HG02642 (cell line): ENCODE measurements at regions not wholly inside any gene's neighbourhood (a gene's known extent, or its start where the extent isn't known, plus 50 kb on each side); places are given as distances from the start of the nearest gene placed in this dataset.
"Not testable (repeated sequence)": the region's sequence is repeated elsewhere in the genome, so short reads cannot be mapped to it uniquely, and the experiment has no call there.

Experiments
- ATAC-seq: cut with Tn5 transposase; IDR thresholded peaks from one replicate; pipeline ENCODE4 v1.9.1; 2021; ENCODE audit warnings: mild to moderate bottlenecking; ENCODE audit not compliant: unreplicated experiment, poor library complexity

- ATAC-seq: no peak
These were observed 259.1 kb upstream of the CDH12 start for GRCh38 chr5:23112237-23112636.

DNA sequence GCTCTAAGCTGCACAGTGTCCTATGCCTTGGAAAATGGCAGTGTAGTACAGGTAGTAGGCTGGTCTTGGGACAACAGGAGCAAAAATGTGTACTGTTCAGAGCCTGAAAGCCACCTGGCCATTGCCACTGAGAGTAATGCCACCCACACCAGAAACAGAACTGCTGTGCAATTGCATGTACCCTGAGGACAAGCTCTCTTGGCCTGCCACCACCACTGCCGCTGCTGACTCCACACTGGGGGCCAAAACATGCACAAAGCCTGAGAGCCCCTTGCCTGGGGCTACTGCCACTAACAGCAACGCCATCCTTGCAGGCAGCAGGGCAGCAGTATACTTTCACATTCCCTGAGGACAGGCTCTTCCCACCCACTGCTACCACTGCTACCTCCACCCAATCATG lies 251.9 kb upstream of the CDH12 start:
- ATAC-seq: no peak

GRCh38 chr5:23103566-23103965 lies 250.4 kb upstream of the CDH12 start:
- no peak for ATAC-seq

- not testable (repeated sequence) for ATAC-seq
These were observed 242.3 kb upstream of the CDH12 start for GRCh38 chr5:23095418-23095817.

DNA sequence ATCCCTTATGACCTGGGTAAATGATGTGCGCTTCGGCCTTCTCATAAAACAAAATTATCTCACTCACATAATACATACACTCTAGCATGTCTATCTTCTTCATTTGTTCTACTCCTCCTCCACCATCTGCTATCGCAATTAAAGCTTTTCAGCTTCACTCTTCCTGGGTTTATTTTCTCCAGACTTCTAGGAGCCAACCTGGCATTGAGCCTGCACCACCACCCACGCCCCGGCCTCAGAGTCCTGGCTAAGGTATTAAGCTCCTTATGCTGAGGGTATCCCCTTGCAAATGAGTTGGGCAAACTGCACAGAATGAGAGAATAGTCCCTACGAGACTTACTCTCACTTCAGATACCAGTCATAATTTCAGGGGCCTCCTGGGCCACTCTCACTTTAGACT lies 236.1 kb upstream of the CDH12 start:
- no peak for ATAC-seq

DNA sequence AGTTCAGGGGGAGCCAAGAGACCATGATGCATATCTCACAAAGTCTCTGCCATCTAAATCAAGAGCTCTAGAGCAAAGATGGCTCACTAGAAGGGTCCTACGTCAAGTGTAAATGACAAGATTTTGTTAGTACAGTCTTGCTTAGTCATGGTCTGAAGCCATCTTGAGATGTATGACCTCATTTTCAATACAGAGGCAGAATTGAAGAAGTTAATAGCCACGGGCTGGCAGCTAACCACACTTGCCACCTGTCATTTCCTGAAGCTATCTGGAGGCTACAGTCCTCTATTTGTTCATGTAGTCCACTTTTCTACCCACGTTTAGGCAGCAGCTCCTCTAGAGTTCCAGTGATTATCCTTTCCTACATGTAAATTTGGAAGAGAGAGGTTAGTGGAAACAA lies 231.7 kb upstream of the CDH12 start:
- no peak for ATAC-seq

- no peak for ATAC-seq
These were observed 219.0 kb upstream of the CDH12 start for GRCh38 chr5:23072179-23072578.

GRCh38 chr5:23071682-23072081 lies 218.5 kb upstream of the CDH12 start:
- ATAC-seq: no peak

- no peak for ATAC-seq
These were observed 211.6 kb upstream of the CDH12 start for GRCh38 chr5:23064710-23065109.

GRCh38 chr5:23053846-23054245 lies 200.7 kb upstream of the CDH12 start:
- ATAC-seq: no peak

DNA sequence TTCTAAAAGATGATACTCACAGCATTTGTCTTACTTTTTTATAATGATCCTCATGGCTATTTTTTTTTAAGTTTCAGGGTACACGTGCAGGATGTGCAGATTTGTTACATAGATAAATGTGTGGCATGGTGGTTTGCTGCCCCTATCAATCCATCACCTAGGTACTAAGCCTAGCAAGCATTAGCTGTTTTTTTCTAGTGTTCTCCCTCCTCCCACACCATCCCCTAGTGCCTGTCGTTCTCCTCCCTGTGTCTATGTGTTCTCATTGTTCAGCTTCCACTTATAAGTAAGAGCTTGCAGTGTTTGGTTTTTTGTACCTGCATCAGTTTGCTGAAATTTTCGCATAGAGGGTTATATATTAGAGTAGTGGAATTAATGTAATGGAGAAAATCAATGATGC lies 189.1 kb upstream of the CDH12 start:
- ATAC-seq: no peak

DNA sequence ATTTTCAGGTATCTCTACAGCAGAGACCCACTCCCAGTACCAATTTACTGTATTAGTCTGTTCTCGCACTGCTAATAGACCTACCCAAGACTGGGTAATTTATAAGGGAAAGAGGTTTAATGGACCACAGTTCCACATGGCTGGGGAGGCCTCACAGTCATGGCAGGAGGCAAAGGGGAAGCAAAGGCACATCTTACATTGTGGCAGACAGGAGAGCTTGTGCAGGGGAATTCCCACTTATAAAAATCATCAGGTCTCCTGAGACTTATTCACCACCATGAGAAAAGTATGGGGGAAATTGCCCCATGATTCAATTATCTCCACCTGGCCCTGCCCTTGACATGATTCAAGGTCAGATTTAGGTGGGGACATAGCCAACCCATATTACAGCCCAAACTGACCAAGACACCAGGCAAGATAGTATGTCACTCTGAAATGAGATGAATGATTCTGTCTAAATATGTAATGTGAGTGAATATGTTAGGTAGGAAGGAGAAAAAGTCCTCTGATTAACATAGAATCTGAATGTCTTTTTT lies 182.5 kb upstream of the CDH12 start:
- no peak for ATAC-seq

DNA sequence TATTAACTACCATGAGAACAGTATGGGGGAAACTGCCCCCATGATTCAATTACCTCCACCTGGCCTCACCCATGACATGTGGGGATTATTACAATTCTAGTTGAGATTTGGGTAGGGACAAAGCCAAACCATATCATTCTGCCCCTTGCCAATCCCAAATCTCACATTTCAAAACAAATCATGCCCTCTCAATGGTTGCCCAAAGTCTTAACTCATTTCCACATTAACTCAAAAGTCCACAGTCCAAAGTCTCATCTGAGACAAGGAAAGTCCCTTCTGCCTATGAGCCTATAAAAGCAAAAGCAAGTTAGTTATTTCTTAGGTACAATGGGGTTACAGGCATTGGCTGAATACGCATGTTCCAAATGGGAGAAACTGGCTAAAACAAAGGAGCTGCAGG lies 180.7 kb upstream of the CDH12 start:
- ATAC-seq: no peak

- no peak for ATAC-seq
These were observed 176.1 kb upstream of the CDH12 start for GRCh38 chr5:23029290-23029689.

- ATAC-seq: no peak
These were observed 175.4 kb upstream of the CDH12 start for GRCh38 chr5:23028445-23029021.

DNA sequence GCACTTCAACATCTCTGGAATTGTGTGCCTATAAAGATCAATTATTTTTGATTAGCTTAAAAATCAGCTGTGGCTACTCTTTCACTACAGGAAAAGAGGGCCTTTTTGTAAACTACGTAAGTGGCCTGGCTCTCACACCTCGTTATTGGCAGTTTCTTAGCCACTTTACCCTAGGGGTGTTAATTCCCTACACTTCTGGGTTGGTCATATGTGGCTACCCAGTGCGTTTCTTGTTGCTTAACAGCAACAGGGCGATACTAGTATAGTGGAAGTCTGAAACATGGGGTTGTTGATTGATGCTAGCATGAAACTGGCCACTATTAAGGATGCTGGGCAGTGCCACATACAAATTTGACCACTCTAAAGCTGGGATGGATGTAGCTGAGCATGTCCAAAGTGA lies 174.7 kb upstream of the CDH12 start:
- no peak for ATAC-seq

DNA sequence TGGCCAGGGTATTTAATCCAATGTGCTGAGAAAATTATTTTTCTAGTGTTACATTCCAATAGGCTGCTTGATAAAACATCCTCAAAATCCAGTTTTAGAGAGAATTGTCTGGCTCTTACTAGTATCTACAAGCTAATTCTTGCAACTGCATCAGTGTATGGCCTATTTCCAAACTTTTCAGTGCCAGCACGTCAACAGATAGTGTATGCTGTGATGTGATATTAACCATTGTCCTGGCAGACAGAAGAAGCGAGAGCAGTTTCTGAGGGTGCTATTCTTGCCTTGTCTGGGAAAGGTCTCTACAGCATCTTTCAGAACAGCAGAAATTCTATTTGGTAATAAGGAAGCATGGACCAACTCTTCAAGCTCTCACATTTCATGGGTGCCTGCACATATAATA lies 174.2 kb upstream of the CDH12 start:
- no peak for ATAC-seq

DNA sequence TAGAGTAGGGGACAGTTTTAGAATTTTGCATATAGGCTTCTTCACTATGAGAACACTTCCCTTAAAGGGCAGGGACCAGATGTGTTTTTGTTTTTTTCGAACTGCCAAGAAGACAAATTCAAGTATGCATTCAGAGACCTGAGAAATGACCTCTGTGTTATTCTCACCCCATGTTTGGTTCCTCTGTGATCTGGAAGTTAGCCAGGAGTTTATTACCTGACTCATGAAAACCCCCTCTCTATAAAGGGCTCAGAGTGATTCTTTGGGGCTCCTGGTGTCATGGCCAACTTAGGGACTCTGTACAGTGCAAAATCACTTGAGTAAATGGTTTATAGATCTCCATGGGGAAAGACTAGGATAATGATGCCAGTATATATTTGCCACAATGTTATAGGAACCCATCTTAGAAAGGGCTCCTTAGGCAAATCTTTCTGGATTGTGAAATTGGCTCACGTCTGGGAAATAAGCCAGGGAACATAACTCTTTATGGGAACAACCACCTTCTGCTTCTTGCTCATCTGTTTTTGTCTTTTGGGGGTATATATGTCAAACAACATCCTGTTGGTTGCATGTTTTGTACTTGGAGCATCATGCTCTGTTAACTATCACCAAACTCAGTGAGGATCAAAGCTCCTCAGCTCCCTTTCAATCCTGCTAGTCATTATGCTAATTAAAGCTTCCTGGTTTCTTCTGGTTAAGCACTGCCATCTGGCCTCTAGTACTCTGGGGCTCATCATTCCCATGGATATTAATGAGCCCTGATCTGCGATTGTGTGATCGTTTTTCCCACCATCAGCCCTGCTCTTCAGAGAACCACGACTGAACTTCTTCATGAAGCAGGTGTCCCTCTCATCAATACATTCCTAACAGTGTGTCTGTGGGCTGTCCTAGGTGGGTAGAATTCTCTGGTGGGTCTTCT lies 173.4 kb upstream of the CDH12 start:
- ATAC-seq: no peak

- ATAC-seq: no peak
These were observed 172.6 kb upstream of the CDH12 start for GRCh38 chr5:23025629-23026233.

DNA sequence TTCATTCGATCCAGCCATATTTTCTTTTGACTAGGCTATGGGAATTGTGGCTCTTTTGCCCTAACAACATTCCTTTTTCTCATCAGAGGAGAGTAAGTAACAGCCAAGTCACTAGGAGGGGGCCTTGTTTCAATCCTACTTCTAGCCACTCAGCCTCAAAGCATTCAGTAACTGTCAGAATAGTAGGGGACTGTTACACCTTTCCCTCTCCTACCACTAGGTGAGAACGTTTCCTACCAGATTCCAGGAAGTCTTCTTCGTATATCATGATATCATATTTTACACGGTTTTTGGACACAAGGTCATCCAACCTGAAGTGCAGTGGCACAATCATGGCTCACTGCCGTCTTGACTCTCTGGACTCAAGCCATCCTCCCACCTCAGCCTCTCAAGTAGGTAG lies 171.3 kb upstream of the CDH12 start:
- ATAC-seq: no peak

DNA sequence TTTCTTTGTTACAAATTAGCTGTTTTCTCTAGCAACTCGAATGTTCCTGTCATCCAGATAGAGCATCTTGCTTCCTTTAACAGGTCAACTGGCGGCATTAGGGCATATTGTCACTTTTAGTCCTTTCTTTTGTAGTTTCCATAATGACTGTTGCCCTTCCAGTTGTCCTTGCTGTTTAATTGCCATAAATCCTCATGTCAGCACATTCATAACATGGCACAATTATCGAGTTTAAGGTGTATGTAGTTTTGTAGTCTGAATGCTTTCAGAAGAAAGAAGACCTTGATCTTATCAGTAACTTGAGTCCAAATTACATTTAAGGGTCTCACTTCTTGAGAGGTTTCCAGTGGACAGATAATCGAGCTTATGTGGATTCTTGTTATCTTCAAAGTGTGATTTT lies 161.7 kb upstream of the CDH12 start:
- no peak for ATAC-seq
